ENCODE measurements at regions not wholly inside any gene's neighbourhood (a gene's known extent, or its start where the extent isn't known, plus 50 kb on each side); places are given as distances from the start of the nearest gene placed in this dataset.
A peak's percentile ranks its signal among the peaks of the same experiment; 100 is the strongest.
"Not testable (repeated sequence)": the region's sequence is repeated elsewhere in the genome, so short reads cannot be mapped to it uniquely, and the experiment has no call there.

- DNase-seq: no peak
These were observed 163.9 kb downstream of the SMAD6 start for GRCh38 chr15:66865622-66866611.

DNA sequence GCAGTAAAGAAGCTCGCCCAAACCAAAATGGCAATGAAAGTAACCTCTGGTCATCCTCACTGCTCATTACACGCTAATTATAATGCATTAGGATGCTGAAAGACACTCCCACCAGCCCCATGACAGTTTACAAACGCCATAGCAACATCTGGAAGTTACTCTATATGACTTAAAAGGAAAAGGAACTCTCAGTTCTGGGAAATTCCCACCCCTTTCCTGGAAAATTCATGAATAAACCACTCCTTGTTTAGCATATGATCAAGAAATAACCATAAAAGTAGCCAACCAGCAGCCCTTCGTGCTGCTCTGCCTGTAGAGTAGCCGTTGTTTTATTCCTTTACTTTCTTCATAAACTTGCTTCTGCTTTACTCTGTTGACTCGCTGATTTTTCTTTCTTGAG lies 164.6 kb downstream of the SMAD6 start:
- DNase-seq: no peak

- DNase-seq: no peak
These were observed 166.9 kb downstream of the SMAD6 start for GRCh38 chr15:66868918-66869317.

DNA sequence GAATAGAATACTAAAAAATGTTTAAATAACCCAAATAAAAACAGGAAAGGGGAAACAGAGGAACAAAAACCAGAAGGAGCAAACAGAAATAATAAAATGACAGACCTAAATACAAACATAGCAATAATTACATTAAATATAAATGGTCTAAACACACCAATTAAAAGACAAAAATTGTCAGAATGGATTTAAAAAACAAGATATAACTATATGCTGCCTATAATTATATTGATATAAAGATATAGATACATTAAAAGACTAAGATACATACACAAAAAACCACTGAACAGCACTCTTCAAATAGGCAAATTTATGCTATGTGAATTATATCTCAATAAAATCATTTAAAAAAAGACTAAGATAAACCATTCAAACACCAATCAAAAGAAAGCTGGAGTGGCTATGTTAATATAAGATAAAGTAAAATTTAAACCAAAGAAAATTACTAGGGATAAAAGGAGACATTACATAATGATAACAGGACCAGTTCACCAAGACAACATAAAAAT lies 168.9 kb downstream of the SMAD6 start:
- DNase-seq: no peak

GRCh38 chr15:66872405-66872804 lies 170.4 kb downstream of the SMAD6 start:
- DNase-seq: peak; percentile 58

- DNase-seq: not testable (repeated sequence)
These were observed 171.3 kb downstream of the SMAD6 start for GRCh38 chr15:66873331-66873730.

GRCh38 chr15:66873856-66874255 lies 171.8 kb downstream of the SMAD6 start:
- DNase-seq: no peak

DNA sequence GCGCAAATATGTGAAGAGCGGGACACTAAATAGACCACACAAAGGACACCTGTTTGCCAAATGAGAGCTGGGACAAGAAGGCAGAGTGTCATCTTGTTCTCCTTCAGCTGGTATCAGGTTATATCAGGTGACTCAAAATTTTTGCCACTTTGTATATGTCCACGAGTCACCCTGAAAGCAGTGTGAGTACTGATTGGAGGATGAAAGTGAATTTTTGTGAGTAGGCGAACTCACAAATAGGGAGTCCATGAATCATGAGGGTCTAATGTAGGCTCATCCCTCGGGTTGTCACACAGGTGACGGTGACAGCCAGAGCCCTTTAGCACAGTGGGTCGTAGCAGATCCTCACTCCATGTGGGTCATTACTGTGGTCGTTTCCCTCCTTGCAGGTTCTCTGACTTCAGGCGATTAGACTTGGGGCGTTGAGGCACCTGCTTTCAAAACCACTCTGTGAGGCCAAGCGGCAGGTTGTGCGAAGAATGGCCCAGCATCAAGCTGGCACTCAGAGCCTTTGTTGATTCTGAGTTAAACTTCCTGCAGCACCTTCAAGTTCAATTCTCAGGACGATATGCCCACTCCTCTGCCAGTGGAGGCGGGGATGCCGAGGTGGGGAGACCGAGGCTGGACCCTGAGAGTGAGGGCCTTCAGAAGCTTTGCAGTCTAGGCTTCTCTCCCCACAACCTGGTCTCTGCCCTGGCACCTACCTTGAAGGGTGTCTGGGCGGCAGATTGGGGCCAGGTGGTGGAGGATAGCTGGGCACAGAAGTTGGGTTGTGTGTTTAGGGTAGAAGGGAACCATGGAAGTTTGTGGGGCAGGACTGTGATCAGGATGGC lies 173.8 kb downstream of the SMAD6 start:
- DNase-seq: no peak

DNA sequence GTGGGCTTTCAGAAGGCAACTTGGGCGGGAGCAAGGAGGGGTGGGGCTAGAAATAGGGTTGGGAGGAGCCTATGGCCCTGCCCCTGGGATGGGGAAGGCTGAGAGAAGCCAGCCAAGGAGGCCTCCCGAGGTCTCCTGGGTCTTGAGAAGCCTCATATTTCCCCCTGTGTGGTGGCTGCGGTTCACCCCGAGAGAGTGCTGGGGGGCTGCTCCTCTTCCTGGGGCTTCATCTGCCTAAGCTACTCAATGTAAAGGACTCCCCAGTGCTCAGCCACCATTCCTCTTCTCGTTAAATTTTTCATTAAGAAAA lies 174.3 kb downstream of the SMAD6 start:
- DNase-seq: no peak

- DNase-seq: no peak
These were observed 174.9 kb downstream of the SMAD6 start for GRCh38 chr15:66876731-66877476.

- DNase-seq: no peak
These were observed 175.6 kb downstream of the SMAD6 start for GRCh38 chr15:66877477-66878271.

DNA sequence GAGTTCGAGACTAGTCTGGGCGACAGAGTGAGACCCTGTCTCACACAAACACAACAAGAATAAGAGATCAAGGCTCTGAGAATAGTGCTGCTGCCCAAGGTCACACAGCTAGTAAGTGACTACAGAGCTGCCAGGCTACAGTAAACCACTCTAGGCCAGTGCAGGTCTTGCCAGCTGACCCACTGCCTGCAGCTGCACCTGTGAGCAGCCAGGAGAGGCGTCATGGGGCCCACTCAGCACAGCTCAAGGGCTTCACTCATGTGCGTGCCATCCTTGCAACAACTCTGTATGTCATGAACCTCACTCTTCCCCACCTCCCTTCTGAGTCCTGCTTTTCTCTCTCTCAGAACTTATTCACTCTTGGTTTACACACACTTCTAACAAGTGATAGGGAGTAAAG lies 176.7 kb downstream of the SMAD6 start:
- DNase-seq: no peak

DNA sequence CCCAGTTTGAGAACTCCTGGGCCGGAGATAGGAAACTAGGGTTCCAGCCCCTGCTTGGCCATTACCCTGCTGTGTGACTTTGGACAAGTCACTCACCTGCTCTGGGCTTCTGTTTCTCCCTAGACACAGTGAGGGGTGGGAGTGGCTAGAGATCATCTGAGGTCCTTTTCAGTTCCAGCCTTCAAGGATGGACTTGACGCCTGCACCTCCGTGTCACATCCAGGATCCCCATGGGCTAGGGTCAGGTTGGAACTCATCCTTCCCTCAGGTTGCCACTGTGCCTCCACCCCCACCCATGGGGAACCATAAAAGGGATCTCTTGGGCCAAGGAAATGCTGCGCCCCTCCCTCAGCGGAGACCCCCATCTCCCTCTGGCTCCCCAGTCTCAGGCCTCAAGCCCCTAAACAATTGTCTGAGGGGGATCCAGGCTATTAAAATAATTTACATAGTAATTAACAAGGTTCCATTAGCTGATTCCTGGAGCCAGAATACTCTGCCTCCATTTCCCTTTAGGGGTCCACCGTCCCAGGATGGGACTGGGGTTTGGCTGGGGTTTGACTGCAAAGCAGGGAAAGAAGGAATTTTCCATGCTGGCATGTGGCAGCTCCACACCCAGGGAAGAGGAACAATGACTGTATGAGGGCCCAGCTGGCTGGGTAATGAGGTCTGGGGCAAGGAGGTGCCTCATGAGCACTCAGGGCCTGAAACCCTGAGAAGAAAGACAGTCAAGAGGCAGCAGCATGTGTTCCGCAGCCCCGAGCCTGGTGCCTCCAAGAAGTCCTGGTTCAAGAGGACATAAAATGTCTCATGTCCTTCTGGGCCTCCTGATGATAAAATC lies 177.7 kb downstream of the SMAD6 start:
- DNase-seq: no peak

DNA sequence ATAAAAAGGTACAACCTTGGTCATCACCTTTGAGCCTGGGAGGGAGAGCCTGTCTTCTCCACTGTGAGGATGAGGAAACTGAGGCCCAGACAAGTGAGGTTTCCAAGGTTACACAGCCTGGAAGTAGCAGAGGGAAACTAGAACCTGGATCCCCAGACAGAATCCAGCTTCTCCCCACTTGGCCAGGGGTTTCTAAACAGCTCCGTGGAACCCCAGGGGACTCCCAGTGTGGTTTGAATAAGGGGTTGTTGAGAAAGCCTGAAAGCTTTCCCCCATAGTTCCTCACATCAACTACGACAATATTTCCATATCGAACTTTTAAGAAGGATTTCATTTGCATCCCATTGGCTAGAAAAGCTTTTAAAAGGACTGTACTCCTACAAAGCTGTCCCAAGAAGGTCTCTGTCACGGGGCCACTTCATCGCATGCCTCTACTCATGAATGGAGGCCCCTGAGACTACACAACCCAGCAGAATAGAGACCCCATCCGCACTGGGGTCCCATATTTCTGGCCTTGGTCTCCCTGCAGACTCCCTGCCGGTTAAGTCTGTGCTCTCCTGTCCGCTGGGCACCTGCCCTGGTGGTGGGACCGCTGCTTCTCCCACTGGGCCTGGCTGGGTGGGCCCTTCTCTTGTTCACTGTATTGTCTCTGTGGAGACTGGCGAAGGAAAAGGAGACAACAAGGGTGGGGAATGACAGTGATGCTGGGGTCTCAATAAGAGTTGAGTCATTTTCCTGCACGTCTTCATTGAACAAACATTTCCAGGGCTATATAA lies 178.5 kb downstream of the SMAD6 start:
- no peak for DNase-seq

DNA sequence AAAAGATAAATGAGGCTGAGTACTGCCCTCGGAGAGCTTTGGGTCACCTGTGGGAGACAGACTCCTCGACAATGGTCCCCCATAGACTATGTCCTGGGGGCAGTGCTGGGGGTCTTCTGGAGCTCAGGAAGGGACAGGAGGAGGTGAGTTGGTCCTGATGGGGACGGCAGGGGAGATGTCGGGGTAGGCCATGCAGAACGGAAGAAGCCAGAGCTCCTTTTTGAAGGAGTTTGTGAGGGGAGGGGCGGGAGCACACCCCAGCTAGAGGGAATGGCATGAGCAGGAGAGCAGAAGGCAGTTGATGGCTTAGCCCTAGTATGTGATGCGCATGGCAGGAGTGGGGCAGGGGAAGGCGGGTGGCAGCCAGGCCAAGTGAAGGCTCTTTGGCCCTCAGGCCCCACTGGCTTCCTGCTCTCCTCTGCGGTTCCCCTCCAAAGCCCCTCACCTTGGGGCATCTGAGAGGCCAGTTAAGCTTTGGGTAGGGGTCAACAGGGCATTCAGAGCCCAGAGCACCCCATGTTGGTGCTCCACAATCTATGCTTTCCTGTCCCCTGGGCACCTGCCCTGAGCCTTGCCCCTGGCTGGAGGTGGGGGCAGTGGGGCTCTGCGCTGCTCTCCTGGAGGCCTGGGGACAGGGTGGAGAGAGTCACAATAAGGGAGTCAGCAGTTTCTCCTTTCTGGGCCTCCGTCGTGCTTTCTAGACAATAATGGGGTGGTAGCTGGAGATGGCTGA lies 179.3 kb downstream of the SMAD6 start:
- no peak for DNase-seq

DNA sequence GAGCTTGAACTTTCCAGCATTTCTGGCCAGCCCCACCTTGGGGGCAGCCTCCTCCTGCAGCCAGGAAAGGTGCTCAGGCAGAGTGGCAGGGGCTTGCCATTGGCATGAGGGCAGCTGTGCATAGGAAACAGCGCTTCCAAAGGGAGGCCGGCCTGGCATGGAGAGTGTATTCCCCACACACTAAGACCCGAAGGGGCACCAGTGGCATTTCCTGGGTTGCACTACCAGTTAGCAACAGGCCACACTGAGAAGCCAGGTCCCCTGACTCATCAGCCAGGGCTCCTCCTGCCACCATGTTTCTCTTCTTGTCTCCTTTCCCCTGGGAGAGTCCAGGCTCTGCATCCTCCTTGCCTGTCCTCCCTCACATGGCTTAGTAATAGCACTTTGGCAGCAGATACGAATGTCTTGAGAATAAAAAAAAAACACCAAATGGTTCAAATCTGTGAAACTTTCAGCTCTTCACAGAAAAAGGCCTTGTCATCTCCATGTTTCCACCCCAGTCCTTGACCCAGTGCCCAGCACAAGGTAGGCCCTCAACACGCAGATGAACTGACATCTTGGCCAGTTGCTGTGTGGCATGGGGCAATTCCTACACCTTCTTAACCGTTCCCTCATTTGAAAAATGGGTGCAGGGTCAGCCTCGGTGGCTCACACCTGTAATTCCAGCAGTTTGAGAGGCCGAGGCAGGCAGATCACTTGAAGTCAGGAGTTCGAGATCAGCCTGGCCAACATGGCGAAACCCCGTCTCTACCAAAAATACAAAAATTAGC lies 180.4 kb downstream of the SMAD6 start:
- DNase-seq: peak; percentile 76

DNA sequence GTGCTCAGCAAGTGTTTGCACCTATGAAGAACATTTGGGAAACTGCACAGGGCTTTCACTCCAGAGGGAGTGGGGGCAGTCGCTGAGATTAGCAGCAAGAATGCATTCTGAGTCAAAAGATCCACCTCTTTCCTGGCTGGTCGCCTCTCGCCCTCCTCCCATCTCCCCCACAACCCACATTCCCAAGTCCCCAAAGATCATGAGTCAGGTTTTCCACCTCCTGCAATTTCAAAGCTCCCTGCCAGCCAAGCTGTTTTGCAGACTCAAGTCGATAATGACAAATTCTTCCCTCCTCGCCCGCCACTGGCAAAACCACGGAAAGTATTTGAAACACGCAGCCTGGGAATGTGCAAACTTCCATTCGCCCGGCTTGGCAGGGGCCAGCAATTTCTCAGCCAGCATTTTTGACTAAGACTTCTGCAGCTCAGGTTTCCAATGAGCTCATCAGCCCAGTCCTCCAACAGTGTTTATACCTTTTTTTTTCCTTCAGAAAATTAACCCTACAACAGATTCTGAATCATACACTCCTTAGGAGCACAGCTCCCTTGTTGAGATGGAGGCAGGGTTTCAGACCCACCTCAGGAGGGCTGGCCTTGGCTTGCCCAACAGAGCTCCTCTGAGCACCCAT lies 181.4 kb downstream of the SMAD6 start:
- DNase-seq: peak; percentile 100

GRCh38 chr15:66884115-66884622 lies 181.2 kb upstream of the SMAD3 start:
- no peak for DNase-seq

Data from fibroblast of upper back skin (primary cell).